ENCODE measurements at regions not wholly inside any gene's neighbourhood (a gene's known extent, or its start where the extent isn't known, plus 50 kb on each side); places are given as distances from the start of the nearest gene placed in this dataset.
"Not testable (repeated sequence)": the region's sequence is repeated elsewhere in the genome, so short reads cannot be mapped to it uniquely, and the experiment has no call there.

DNA sequence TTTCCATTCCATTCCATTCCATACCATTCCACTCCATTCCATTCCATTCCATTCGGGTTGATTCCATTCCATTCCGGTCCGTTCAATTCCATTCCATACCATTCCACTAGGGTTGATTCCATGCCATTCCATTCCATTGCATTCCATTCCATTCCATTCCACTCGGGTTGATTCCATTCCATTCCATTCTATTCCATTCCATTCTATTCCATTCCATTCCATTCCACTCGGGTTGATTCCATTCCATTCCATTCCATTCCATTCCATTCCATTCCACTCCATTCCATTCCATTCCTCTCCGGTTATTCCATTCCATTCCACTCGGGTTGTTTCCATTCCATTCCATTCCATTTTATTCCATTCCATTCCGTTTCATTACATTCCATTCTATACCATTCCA, 155.9 kb downstream of the CWH43 start:
- TF ChIP-seq, protein P1, sequence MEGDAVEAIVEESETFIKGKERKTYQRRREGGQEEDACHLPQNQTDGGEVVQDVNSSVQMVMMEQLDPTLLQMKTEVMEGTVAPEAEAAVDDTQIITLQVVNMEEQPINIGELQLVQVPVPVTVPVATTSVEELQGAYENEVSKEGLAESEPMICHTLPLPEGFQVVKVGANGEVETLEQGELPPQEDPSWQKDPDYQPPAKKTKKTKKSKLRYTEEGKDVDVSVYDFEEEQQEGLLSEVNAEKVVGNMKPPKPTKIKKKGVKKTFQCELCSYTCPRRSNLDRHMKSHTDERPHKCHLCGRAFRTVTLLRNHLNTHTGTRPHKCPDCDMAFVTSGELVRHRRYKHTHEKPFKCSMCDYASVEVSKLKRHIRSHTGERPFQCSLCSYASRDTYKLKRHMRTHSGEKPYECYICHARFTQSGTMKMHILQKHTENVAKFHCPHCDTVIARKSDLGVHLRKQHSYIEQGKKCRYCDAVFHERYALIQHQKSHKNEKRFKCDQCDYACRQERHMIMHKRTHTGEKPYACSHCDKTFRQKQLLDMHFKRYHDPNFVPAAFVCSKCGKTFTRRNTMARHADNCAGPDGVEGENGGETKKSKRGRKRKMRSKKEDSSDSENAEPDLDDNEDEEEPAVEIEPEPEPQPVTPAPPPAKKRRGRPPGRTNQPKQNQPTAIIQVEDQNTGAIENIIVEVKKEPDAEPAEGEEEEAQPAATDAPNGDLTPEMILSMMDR (IDR thresholded peaks at IDR 0.05) = not testable (repeated sequence)
- TF ChIP-seq ZFX (IDR thresholded peaks at IDR 0.05; ENCODE audit: borderline replicate concordance) = not testable (repeated sequence)
